ENCODE measurements at regions not wholly inside any gene's neighbourhood (a gene's known extent, or its start where the extent isn't known, plus 50 kb on each side); places are given as distances from the start of the nearest gene placed in this dataset.

DNA sequence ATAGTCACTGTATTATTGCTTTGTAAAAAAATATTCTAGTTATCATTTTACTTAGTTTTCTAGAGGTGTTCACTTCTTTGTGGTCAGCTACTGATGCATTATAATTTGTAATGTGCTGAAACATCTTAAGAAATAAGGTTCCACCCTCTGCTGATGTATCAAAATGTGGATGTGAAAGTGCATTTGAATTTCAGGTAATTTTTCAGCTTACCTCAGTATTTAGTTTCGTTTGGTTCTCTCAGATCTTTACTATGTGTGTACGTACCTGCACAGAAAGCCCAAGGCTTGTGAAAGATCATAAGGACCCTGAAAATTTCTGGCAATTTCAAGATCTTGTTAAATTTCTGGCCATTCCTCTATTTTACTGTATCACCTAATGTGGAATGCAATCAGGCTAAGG, 542.3 kb upstream of the TPK1 start:
- no peak for TF ChIP-seq EP300 (conservative IDR thresholded peaks at IDR 0.05; ENCODE audit: poor library complexity, severe bottlenecking)
- TF ChIP-seq, protein P1, sequence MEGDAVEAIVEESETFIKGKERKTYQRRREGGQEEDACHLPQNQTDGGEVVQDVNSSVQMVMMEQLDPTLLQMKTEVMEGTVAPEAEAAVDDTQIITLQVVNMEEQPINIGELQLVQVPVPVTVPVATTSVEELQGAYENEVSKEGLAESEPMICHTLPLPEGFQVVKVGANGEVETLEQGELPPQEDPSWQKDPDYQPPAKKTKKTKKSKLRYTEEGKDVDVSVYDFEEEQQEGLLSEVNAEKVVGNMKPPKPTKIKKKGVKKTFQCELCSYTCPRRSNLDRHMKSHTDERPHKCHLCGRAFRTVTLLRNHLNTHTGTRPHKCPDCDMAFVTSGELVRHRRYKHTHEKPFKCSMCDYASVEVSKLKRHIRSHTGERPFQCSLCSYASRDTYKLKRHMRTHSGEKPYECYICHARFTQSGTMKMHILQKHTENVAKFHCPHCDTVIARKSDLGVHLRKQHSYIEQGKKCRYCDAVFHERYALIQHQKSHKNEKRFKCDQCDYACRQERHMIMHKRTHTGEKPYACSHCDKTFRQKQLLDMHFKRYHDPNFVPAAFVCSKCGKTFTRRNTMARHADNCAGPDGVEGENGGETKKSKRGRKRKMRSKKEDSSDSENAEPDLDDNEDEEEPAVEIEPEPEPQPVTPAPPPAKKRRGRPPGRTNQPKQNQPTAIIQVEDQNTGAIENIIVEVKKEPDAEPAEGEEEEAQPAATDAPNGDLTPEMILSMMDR (IDR thresholded peaks at IDR 0.05; ENCODE audit: poor library complexity, severe bottlenecking) = no peak
- TF ChIP-seq POLR2AphosphoS5 (IDR thresholded peaks at IDR 0.05) = no peak
- no peak for TF ChIP-seq MXI1 (conservative IDR thresholded peaks at IDR 0.05; ENCODE audit: poor library complexity, severe bottlenecking)
- no peak for TF ChIP-seq EZH2 (IDR thresholded peaks at IDR 0.05; ENCODE audit: borderline replicate concordance, insufficient read depth, low read length, poor library complexity, severe bottlenecking)
- TF ChIP-seq RAD21 (conservative IDR thresholded peaks at IDR 0.05) = no peak
- no peak for TF ChIP-seq TAF1 (IDR thresholded peaks at IDR 0.05; ENCODE audit: low read depth)
- TF ChIP-seq, protein P2, sequence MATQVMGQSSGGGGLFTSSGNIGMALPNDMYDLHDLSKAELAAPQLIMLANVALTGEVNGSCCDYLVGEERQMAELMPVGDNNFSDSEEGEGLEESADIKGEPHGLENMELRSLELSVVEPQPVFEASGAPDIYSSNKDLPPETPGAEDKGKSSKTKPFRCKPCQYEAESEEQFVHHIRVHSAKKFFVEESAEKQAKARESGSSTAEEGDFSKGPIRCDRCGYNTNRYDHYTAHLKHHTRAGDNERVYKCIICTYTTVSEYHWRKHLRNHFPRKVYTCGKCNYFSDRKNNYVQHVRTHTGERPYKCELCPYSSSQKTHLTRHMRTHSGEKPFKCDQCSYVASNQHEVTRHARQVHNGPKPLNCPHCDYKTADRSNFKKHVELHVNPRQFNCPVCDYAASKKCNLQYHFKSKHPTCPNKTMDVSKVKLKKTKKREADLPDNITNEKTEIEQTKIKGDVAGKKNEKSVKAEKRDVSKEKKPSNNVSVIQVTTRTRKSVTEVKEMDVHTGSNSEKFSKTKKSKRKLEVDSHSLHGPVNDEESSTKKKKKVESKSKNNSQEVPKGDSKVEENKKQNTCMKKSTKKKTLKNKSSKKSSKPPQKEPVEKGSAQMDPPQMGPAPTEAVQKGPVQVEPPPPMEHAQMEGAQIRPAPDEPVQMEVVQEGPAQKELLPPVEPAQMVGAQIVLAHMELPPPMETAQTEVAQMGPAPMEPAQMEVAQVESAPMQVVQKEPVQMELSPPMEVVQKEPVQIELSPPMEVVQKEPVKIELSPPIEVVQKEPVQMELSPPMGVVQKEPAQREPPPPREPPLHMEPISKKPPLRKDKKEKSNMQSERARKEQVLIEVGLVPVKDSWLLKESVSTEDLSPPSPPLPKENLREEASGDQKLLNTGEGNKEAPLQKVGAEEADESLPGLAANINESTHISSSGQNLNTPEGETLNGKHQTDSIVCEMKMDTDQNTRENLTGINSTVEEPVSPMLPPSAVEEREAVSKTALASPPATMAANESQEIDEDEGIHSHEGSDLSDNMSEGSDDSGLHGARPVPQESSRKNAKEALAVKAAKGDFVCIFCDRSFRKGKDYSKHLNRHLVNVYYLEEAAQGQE (IDR thresholded peaks at IDR 0.05; ENCODE audit: borderline replicate concordance) = no peak
- TF ChIP-seq SMC3 (conservative IDR thresholded peaks at IDR 0.05; ENCODE audit: poor library complexity) = no peak

Data from neural cell (in vitro differentiated cells).